ENCODE measurements at regions not wholly inside any gene's neighbourhood (a gene's known extent, or its start where the extent isn't known, plus 50 kb on each side); places are given as distances from the start of the nearest gene placed in this dataset.

GRCh38 chr2:11032396-11032795, 120.7 kb downstream of the KCNF1 start:
- TF ChIP-seq CTCF (IDR thresholded peaks at IDR 0.05) = no peak

GRCh38 chr2:11033114-11033513, 121.4 kb downstream of the KCNF1 start:
- TF ChIP-seq CTCF (IDR thresholded peaks at IDR 0.05) = no peak

- no peak for TF ChIP-seq CTCF (IDR thresholded peaks at IDR 0.05)
Measured at GRCh38 chr2:11038641-11039040, 116.6 kb upstream of the SLC66A3 start.

- no peak for TF ChIP-seq CTCF (IDR thresholded peaks at IDR 0.05)
Measured at GRCh38 chr2:11040992-11041391, 114.3 kb upstream of the SLC66A3 start.

GRCh38 chr2:11042841-11043240, 112.4 kb upstream of the SLC66A3 start:
- no peak for TF ChIP-seq CTCF (IDR thresholded peaks at IDR 0.05)

GRCh38 chr2:11043245-11043644, 112.0 kb upstream of the SLC66A3 start:
- TF ChIP-seq CTCF (IDR thresholded peaks at IDR 0.05) = no peak

GRCh38 chr2:11044201-11044600, 111.1 kb upstream of the SLC66A3 start:
- TF ChIP-seq CTCF (IDR thresholded peaks at IDR 0.05) = no peak

GRCh38 chr2:11045294-11045693, 110.0 kb upstream of the SLC66A3 start:
- no peak for TF ChIP-seq CTCF (IDR thresholded peaks at IDR 0.05)
